PC-9 (cell line): ENCODE measurements at regions not wholly inside any gene's neighbourhood (a gene's known extent, or its start where the extent isn't known, plus 50 kb on each side); places are given as distances from the start of the nearest gene placed in this dataset.

Experiments used
- BruUV-seq: library from RNA; stranded (reverse); fragments of 400-500 nt; replicated peaks from 2 replicates; lab custom pipeline; 2021; lab: Mats Ljungman, UMichigan
- CTCF ChIA-PET: fragments of 300-600 bp; sonication (Branson Sonifier 250); formaldehyde crosslinking; loops from one replicate; lab custom pipeline; 2022; ENCODE audit warnings: antibody characterized with exemption; lab: Charles Lee
- POLR2A ChIA-PET: fragments of 300-600 bp; sonication (Branson Sonifier 250); formaldehyde crosslinking; loops from one replicate; lab custom pipeline; 2022; ENCODE audit warnings: antibody characterized with exemption; ENCODE audit not compliant: unreplicated experiment; lab: Charles Lee
- DNase-seq, 2 experiments: peaks; one replicate each; pipeline versions ENCODE4 v3.0.0 to v3.0.0-alpha.2; 2015 to 2022; ENCODE audit warnings: mixed read lengths in 1 of 2
- H2AFZ ChIP-seq: fragments of 200-600 bp; sonication (generic); 2 replicates; pipeline ENCODE4 v1.8.1; 2017; ENCODE audit warnings: antibody characterized with exemption
- H3F3A ChIP-seq: fragments of 200-600 bp; sonication (generic); 2 replicates; pipeline ENCODE4 v1.8.1; 2017; ENCODE audit warnings: antibody characterized with exemption, mild to moderate bottlenecking, low read depth; ENCODE audit not compliant: insufficient read depth
- H3K27ac ChIP-seq: fragments of 200-600 bp; sonication (generic); 2 replicates; pipeline ENCODE4 v1.6.1; 2016; ENCODE audit warnings: mixed run types
- H3K27me3 ChIP-seq: fragments of 200-600 bp; sonication (generic); 2 replicates; pipeline ENCODE4 v1.6.1; 2016; ENCODE audit warnings: low read depth, mixed run types; ENCODE audit not compliant: insufficient read depth
- H3K36me3 ChIP-seq: fragments of 200-600 bp; sonication (generic); 2 replicates; pipeline ENCODE4 v1.6.1; 2016; ENCODE audit warnings: low read depth, mixed run types
- H3K4me1 ChIP-seq: fragments of 200-600 bp; sonication (generic); replicated peaks from 2 replicates; pipeline ENCODE4 v1.6.1; 2016; ENCODE audit warnings: mixed run types; ENCODE audit not compliant: insufficient read depth
- H3K4me2 ChIP-seq: fragments of 200-600 bp; sonication (generic); 2 replicates; pipeline ENCODE4 v1.6.1; 2017; ENCODE audit warnings: mixed run types
- H3K4me3 ChIP-seq: fragments of 200-600 bp; sonication (generic); 2 replicates; pipeline ENCODE4 v1.6.1; 2016; ENCODE audit warnings: mixed run types
- H3K79me2 ChIP-seq: fragments of 200-600 bp; sonication (generic); 2 replicates; pipeline ENCODE4 v1.6.1; 2017; ENCODE audit warnings: low read depth, mixed run types
- H3K9me2 ChIP-seq: fragments of 200-600 bp; sonication (generic); 2 replicates; pipeline ENCODE4 v1.8.1; 2017; ENCODE audit warnings: mild to moderate bottlenecking; ENCODE audit not compliant: insufficient read depth
- H3K9me3 ChIP-seq: fragments of 200-600 bp; sonication (generic); 2 replicates; pipeline ENCODE4 v1.8.1; 2016; ENCODE audit warnings: low read depth; ENCODE audit not compliant: insufficient read depth
- H4K20me1 ChIP-seq: fragments of 200-600 bp; sonication (generic); 2 replicates; pipeline ENCODE4 v1.8.1; 2017; ENCODE audit not compliant: insufficient read depth
- EZH2 ChIP-seq: fragments of 200-600 bp; sonication (generic); IDR thresholded peaks from 2 replicates; pipeline ENCODE4 v1.8.0; 2017; ENCODE audit warnings: antibody characterized with exemption, low read depth
- intact Hi-C: fragments of 100-400 bp; cut with micrococcal nuclease; formaldehyde crosslinking; loops from one replicate; pipeline ENCODE4 v1.10.0; 2022; ENCODE audit not compliant: unreplicated experiment
- TF ChIP-seq, protein P1 (sequence below): fragments of 200-600 bp; sonication (generic); conservative IDR thresholded peaks from 2 replicates; pipeline ENCODE4 v1.6.1; 2017; ENCODE audit warnings: mixed run types, antibody characterized with exemption, mild to moderate bottlenecking, moderate library complexity

DNA sequence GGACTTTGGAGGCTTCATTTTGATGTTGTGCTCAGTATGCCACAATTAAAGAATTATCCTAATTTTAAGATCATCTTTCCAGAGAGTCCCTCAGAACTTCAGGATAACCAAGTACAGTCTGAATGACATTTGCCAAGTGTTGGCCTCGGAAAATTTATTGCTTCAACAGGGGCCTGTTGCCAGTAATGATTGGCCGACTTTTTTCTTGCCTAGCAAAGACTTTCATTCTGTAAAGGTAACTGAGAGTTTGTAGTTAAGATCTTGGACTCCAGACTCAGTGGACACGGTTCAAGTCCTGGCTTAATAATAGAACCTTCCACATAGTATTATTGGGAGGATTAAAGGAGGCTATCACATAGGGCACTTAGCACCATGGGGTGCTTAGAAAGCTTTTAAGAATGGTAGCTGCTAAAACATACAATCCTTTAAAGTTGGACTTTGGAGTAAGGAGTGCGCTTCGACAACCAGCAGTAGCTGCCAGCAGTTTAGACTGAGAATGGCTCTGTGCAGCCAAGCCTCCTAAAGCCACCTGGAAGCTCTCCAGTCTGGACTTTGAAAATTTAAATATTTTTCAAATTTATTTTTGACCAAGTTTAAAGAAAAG is 90.0 kb downstream of the PLCE1 start:
- H4K20me1 ChIP-seq: no peaks in the 10 kb centered on the region
- no peak overlapping the region for H3K4me2 ChIP-seq
- intact Hi-C loops: no loop called here
- no peak overlapping the region for H3K27ac ChIP-seq
- no peaks in the 10 kb centered on the region for H3K9me3 ChIP-seq
- H3K36me3 ChIP-seq: no peaks in the 10 kb centered on the region
- CTCF ChIA-PET: no interaction called here
- no peaks in the 10 kb centered on the region for H3K9me2 ChIP-seq
- no peaks in the 10 kb centered on the region for H3F3A ChIP-seq
- TF ChIP-seq, protein P1, sequence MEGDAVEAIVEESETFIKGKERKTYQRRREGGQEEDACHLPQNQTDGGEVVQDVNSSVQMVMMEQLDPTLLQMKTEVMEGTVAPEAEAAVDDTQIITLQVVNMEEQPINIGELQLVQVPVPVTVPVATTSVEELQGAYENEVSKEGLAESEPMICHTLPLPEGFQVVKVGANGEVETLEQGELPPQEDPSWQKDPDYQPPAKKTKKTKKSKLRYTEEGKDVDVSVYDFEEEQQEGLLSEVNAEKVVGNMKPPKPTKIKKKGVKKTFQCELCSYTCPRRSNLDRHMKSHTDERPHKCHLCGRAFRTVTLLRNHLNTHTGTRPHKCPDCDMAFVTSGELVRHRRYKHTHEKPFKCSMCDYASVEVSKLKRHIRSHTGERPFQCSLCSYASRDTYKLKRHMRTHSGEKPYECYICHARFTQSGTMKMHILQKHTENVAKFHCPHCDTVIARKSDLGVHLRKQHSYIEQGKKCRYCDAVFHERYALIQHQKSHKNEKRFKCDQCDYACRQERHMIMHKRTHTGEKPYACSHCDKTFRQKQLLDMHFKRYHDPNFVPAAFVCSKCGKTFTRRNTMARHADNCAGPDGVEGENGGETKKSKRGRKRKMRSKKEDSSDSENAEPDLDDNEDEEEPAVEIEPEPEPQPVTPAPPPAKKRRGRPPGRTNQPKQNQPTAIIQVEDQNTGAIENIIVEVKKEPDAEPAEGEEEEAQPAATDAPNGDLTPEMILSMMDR: no peak
- no peak for TF ChIP-seq EZH2
- no peaks in the 10 kb centered on the region for H3K4me1 ChIP-seq
- H3K4me3 ChIP-seq: no peak overlapping the region
- BruUV-seq: no TSS peak
- DNase-seq: no peak
- H2AFZ ChIP-seq: no peak overlapping the region
- H3K79me2 ChIP-seq: no peaks in the 10 kb centered on the region
- POLR2A ChIA-PET: no interaction called here
- H3K27me3 ChIP-seq: no peaks in the 10 kb centered on the region

DNA sequence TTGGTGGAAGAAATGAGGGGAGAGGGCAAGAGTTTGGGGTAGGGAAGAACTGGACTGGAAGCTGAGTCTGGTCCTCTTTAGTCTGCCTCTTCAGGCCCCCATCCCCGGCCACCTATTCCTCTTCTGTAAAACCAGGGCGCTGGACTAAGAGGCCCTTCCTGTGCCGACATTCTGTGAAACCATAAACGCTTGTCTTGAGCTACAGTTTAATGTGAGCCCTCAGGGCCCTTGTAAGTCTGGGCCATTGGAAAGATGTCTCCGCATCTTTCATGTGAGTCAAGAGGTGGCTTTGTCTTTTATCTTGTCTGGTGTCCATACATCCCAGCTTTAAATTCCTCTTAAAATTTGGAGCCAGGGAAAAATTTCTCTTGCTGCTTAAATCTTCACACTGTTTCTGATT is 90.6 kb downstream of the PLCE1 start:
- DNase-seq: no peak
- Histone ChIP-seq H3K9me3 (no peaks in the 10 kb centered on the region), H2AFZ (no peak overlapping the region), H4K20me1 (no peaks in the 10 kb centered on the region), H3K79me2 (no peaks in the 10 kb centered on the region), H3K27ac (no peak overlapping the region), H3K4me3 (no peak overlapping the region), H3K27me3 (no peaks in the 10 kb centered on the region), H3K4me1 (no peaks in the 10 kb centered on the region), H3F3A (no peaks in the 10 kb centered on the region), H3K4me2 (no peak overlapping the region), H3K9me2 (no peaks in the 10 kb centered on the region), H3K36me3 (no peaks in the 10 kb centered on the region)
- TF ChIP-seq, protein P1: no peak
- TF ChIP-seq EZH2: no peak
- BruUV-seq: no TSS peak
- ChIA-PET POLR2A (no interaction called here), CTCF (no interaction called here)
- intact Hi-C loops: no loop called here

DNA sequence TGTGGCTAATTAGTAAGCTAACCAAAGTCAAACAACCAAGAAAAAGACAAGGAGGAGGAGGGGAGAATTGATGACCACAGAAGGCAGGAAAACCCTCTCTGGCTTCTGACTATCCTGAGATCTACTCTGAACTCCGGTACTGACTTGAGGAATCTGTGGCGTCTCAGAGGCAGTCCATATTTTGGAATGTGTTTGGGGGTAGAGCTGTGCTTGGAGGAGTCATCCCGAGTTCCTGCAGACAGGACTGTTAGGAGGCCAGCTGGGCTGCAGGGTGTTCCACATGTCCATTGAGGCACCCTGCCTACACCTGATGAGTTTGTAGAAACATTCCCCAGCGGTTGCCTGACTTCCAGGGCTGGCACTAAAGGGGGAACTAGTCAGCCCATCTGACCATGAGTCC is 91.6 kb downstream of the PLCE1 start:
- Histone ChIP-seq H3K36me3 (no peaks in the 10 kb centered on the region), H4K20me1 (no peaks in the 10 kb centered on the region), H2AFZ (no peak overlapping the region), H3K27me3 (no peaks in the 10 kb centered on the region), H3F3A (no peaks in the 10 kb centered on the region), H3K27ac (no peak overlapping the region), H3K9me2 (no peaks in the 10 kb centered on the region), H3K79me2 (no peaks in the 10 kb centered on the region), H3K4me2 (no peak overlapping the region), H3K4me1 (no peaks in the 10 kb centered on the region), H3K4me3 (no peak overlapping the region), H3K9me3 (no peaks in the 10 kb centered on the region)
- CTCF ChIA-PET: no interaction called here
- DNase-seq: no peak
- no TSS peak for BruUV-seq
- no peak for TF ChIP-seq EZH2
- TF ChIP-seq, protein P1: no peak
- POLR2A ChIA-PET: no interaction called here
- intact Hi-C loops: no loop called here
